ENCODE measurements at regions not wholly inside any gene's neighbourhood (a gene's known extent, or its start where the extent isn't known, plus 50 kb on each side); places are given as distances from the start of the nearest gene placed in this dataset.
A peak's percentile ranks its signal among the peaks of the same experiment; 100 is the strongest.

DNA sequence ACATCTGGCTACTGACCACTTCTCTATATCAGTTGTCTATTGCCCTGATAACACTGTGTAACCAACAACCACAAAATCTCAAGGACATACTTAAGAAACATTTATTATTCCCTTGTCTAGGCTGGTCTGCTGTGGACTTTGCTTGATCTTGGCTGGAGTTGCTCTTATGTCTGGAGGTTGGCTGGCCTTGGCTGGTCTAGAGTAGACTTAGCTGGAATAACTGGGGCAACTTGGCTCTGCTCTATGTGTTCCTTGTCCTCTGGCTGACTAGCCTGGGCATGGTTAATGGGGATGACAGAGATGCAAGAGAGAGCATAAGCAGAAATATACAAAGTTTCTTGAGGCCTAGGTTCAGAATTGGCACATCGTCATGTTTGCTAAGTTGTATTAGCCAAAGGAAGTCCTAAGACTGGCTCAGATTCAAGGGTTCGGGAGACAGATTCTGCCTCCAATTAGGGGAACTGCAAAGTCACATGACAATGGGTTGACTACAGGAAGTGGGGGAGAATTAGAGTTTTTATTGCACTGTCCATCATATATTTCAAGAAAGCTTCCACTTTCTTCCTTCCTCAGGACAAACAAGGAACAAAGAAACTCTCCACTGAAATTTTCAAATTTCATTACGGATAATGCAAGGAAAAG lies 61.4 kb upstream of the HMCN1 start:
- POLR2A ChIA-PET: no interaction called here
- FAIRE-seq: no peak

GRCh38 chr1:185670187-185670627 lies 64.0 kb upstream of the HMCN1 start:
- no peaks in the 10 kb centered on the region for H3K9me3 ChIP-seq (replicated peaks; ENCODE audit: control insufficient read depth, insufficient read depth, low read length)
- peaks cover 17% of the 10 kb centered on the region for H3K4me1 ChIP-seq (ENCODE audit: control insufficient read depth, extremely low read depth, insufficient read depth, low read length)
- FAIRE-seq: no peak
- intact Hi-C loops (cut with micrococcal nuclease) (loop anchor here (1.0 to 5.0 kb wide), 6 partner anchors 103 to 513 kb away; partner anchors contain the start of genes IVNS1ABP, SWT1 and TRMT1L), dilution Hi-C loops (cut with MboI; ENCODE audit: extremely low pct_ligation_motif_present, low sequenced_read_pairs) (no loop called here)
- no peak for TF ChIP-seq JUN (IDR thresholded peaks at IDR 0.05; ENCODE audit: borderline replicate concordance, insufficient read depth, insufficient read length, low read depth)
- peak; percentile 44 to 57 for TF ChIP-seq CTCF (IDR thresholded peaks at IDR 0.05; ENCODE audit: extremely low read depth in 1 of 2, insufficient read depth in 1 of 2, low read depth in 1 of 2, low read length in 2 of 2)
- no peak overlapping the region for H3K4me2 ChIP-seq (ENCODE audit: insufficient read depth, low read length)
- ChIA-PET POLR2A (interaction anchor here (0.8 to 1.0 kb wide), 3 partner anchors 24 to 353 kb away, joined by 3 to 4 read pairs (median 4); partner anchors contain the start of gene IVNS1ABP), CTCF (interaction anchor here (0.7 to 3.6 kb wide), 39 partner anchors 9 to 865 kb away, joined by 3 to 40 read pairs (median 4); partner anchors contain the start of gene IVNS1ABP)
- H3K27me3 ChIP-seq (ENCODE audit: control insufficient read depth in 2 of 2, insufficient read depth in 2 of 2, low read length in 2 of 2): no peaks in the 10 kb centered on the region
- peak; percentile 74 for DNase-seq (ENCODE audit: low read depth, low spot score)
- no peak overlapping the region for H3K9ac ChIP-seq (replicated peaks; ENCODE audit: extremely low read depth, insufficient read depth, low read length)
- no peaks in the 10 kb centered on the region for H3K36me3 ChIP-seq (ENCODE audit: control insufficient read depth in 2 of 2, extremely low read depth in 1 of 2, insufficient read depth in 2 of 2, low read length in 2 of 2)
- no peaks in the 10 kb centered on the region for H3K79me2 ChIP-seq (ENCODE audit: control insufficient read depth, insufficient read depth, low read length)
- no peaks in the 10 kb centered on the region for H4K20me1 ChIP-seq (replicated peaks; ENCODE audit: control insufficient read depth, extremely low read depth, insufficient read depth, low read length)
- no peaks in the 10 kb centered on the region for H3K9me1 ChIP-seq (replicated peaks; ENCODE audit: control insufficient read depth, extremely low read depth, insufficient read depth, low read length)
- no peak overlapping the region for H3K4me3 ChIP-seq (replicated peaks in 1 of 3; ENCODE audit: insufficient read depth in 1 of 3, low read depth in 1 of 3, low read length in 3 of 3)
- no TSS peak for BruUV-seq (replicated peaks)
- peak overlapping the region; percentile 68 for H2AFZ ChIP-seq (ENCODE audit: low read depth, low read length)
- H3K27ac ChIP-seq (ENCODE audit: insufficient read depth, low read depth, low read length): no peak overlapping the region

More for the DNA sequence above, 61.4 kb upstream of the HMCN1 start:
- Histone ChIP-seq H3K4me3 (replicated peaks in 1 of 3; ENCODE audit: insufficient read depth in 1 of 3, low read depth in 1 of 3, low read length in 3 of 3) (no peak overlapping the region), H3K9me3 (replicated peaks; ENCODE audit: control insufficient read depth, insufficient read depth, low read length) (no peaks in the 10 kb centered on the region), H3K27ac (ENCODE audit: insufficient read depth, low read depth, low read length) (no peak overlapping the region), H2AFZ (ENCODE audit: low read depth, low read length) (no peak overlapping the region), H3K79me2 (ENCODE audit: control insufficient read depth, insufficient read depth, low read length) (no peaks in the 10 kb centered on the region), H3K9me1 (replicated peaks; ENCODE audit: control insufficient read depth, extremely low read depth, insufficient read depth, low read length) (no peaks in the 10 kb centered on the region), H3K27me3 (ENCODE audit: control insufficient read depth in 2 of 2, insufficient read depth in 2 of 2, low read length in 2 of 2) (no peaks in the 10 kb centered on the region), H3K4me1 (ENCODE audit: control insufficient read depth, extremely low read depth, insufficient read depth, low read length) (peaks cover 20% of the 10 kb centered on the region), H3K36me3 (ENCODE audit: control insufficient read depth in 2 of 2, extremely low read depth in 1 of 2, insufficient read depth in 2 of 2, low read length in 2 of 2) (no peaks in the 10 kb centered on the region), H4K20me1 (replicated peaks; ENCODE audit: control insufficient read depth, extremely low read depth, insufficient read depth, low read length) (no peaks in the 10 kb centered on the region), H3K4me2 (ENCODE audit: insufficient read depth, low read length) (no peak overlapping the region), H3K9ac (replicated peaks; ENCODE audit: extremely low read depth, insufficient read depth, low read length) (no peak overlapping the region)
- dilution Hi-C loops (cut with MboI; ENCODE audit: extremely low pct_ligation_motif_present, low sequenced_read_pairs) (no loop called here), intact Hi-C loops (cut with micrococcal nuclease) (loop anchor here (5.0 kb wide), 2 partner anchors 106 to 516 kb away; partner anchors contain the start of genes SWT1 and TRMT1L)
- no peak for TF ChIP-seq MYC (IDR thresholded peaks at IDR 0.05; ENCODE audit: low read depth, low read length)
- no peak for TF ChIP-seq POLR2AphosphoS5 (IDR thresholded peaks at IDR 0.05; ENCODE audit: insufficient read depth, low read depth, low read length)
- TF ChIP-seq EZH2 (IDR thresholded peaks at IDR 0.05; ENCODE audit: borderline replicate concordance, low read depth, low read length, severe bottlenecking): no peak
- TF ChIP-seq GATA2 (IDR thresholded peaks at IDR 0.05; ENCODE audit: insufficient read depth, insufficient read length, low read depth, low read length): no peak
- TF ChIP-seq, protein P1, sequence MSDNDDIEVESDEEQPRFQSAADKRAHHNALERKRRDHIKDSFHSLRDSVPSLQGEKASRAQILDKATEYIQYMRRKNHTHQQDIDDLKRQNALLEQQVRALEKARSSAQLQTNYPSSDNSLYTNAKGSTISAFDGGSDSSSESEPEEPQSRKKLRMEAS (IDR thresholded peaks at IDR 0.05; ENCODE audit: insufficient read depth, insufficient read length): no peak
- TF ChIP-seq POLR2A (IDR thresholded peaks at IDR 0.05; ENCODE audit: low read depth, low read length): no peak
- no TSS peak for BruUV-seq (replicated peaks)
- CTCF ChIA-PET: interaction anchor here (1.2 to 3.6 kb wide), 2 partner anchors 356 to 434 kb away, joined by 5 to 31 read pairs; partner anchors contain the start of gene IVNS1ABP
- no peak for DNase-seq (ENCODE audit: low read depth, low spot score)

All from endothelial cell of umbilical vein (primary cell).